PFSK-1 (cell line): ENCODE measurements at regions not wholly inside any gene's neighbourhood (a gene's known extent, or its start where the extent isn't known, plus 50 kb on each side); places are given as distances from the start of the nearest gene placed in this dataset.

ENCODE experiments used
- FOXP2 ChIP-seq: optimal IDR thresholded peaks from 2 replicates; pipeline ENCODE3; 2011; ENCODE audit warnings: borderline replicate concordance, control low read depth, inconsistent platforms; ENCODE audit not compliant: insufficient read depth; ENCODE audit errors: extremely low read length, extremely low read depth
- POLR2AphosphoS5 ChIP-seq: IDR thresholded peaks from 2 replicates; pipeline ENCODE4 v1.6.1; 2012; ENCODE audit warnings: low read depth, mild to moderate bottlenecking, control low read depth, low read length, moderate library complexity
- REST ChIP-seq, 2 experiments: IDR thresholded peaks; 2 replicates each; pipeline versions ENCODE4 v1.6.1 to v1.8.0; 2011 to 2012; ENCODE audit warnings: low read depth in 2 of 2, low read length in 2 of 2, control low read depth in 1 of 2, inconsistent platforms in 1 of 2, mild to moderate bottlenecking in 1 of 2, moderate library complexity in 1 of 2; ENCODE audit not compliant: insufficient read depth in 1 of 2
- SIN3A ChIP-seq: IDR thresholded peaks from 2 replicates; pipeline ENCODE4 v1.6.1; 2012; ENCODE audit warnings: mild to moderate bottlenecking, low read length, moderate library complexity, borderline replicate concordance; ENCODE audit not compliant: insufficient read depth
- TAF1 ChIP-seq: IDR thresholded peaks from 2 replicates; pipeline ENCODE4 v1.6.1; 2012; ENCODE audit warnings: low read length, control low read depth, borderline replicate concordance; ENCODE audit not compliant: insufficient read depth

- no peak for TF ChIP-seq POLR2AphosphoS5
- TF ChIP-seq REST (IDR thresholded peaks at IDR 0.05; ENCODE audit: insufficient read depth in 1 of 2, low read depth in 2 of 2, low read length in 2 of 2): no peak
- TF ChIP-seq TAF1: no peak
- TF ChIP-seq FOXP2: no peak
- no peak for TF ChIP-seq SIN3A
Measured at GRCh38 chr18:64882896-64883295, 734.0 kb upstream of the LINC00305 start.
